GM19023 (cell line): ENCODE measurements at regions not wholly inside any gene's neighbourhood (a gene's known extent, or its start where the extent isn't known, plus 50 kb on each side); places are given as distances from the start of the nearest gene placed in this dataset.
"Not testable (repeated sequence)": the region's sequence is repeated elsewhere in the genome, so short reads cannot be mapped to it uniquely, and the experiment has no call there.

Experiments used
- ATAC-seq: cut with Tn5 transposase; IDR thresholded peaks from one replicate; pipeline ENCODE4 v1.9.1; 2021; ENCODE audit warnings: mild to moderate bottlenecking, moderate library complexity; ENCODE audit not compliant: unreplicated experiment

DNA sequence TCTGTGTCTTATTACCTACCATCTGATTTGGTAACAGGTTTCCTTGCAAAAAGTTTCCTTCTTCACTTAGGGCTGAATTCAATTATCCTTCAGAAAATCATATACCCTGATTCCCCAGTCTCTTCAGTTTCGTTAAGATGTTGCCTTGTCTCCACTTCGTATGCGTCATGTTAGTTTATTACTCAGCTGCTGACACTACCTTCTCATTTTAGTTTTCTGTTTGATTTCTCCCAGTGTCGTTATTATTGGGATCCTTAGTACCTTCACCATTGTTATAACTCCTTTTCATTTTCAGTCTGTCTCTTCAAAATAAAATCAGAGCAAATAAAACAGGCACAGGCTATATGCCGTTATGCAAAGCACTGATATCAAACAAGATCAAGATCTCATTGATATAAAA is 87.5 kb upstream of the RBPJ start:
- ATAC-seq, result no peak

DNA sequence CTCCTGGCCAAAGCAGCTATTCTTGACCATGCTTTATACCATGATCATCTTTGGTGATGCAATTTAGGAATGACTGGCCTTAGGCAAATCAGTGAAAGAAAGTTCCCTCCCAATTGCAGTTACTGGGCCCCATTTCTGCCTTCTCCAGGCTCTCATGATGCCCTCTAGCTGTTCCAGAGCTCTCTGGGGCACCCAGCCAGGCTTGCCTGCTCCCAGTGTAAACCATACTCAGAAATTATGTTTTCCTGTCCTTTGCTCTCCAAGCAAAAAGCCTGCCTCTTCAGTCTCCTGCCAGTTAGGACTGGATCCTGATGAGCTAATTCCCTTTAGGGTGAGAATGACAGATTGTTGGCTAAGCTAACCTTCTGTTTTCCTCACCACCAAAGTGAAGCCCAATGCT is 85.3 kb upstream of the RBPJ start:
- ATAC-seq, result no peak

DNA sequence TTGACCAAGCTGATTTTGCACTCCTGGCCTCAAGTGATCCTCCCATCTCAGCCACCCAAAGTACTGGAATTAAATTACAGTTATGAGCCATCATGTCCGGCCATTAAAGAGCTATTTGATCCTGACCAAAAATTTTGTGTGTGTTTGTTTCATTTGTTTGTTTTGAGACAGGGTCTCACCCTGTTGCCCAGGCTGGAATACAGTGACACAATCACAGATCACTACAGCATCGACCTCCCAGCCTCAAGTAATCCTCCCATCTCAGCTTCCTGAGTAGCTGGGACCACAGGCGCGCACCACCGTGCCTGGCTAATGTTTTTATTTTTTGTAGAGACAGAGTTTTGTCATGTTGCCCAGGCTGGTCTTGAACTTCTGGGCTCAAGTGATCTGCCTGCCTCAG is 82.9 kb upstream of the RBPJ start:
- ATAC-seq, result no peak

DNA sequence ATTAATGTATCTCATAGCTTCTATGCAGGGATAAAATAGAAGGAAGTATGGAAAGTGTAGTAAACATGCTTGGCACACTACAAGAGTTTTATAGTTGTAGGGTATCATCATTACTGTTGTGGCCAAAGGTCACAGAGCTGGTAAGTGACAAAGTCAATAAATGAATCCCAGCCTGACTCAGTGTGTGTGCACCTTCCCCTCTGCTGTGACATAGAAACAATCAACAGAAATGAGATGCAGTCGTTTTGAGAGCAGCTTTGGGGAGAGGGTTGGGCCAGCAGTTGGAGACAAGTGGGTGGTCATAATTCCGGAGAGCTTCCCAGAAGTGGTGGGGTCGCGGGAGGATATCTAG is 82.4 kb upstream of the RBPJ start:
- ATAC-seq, result no peak

DNA sequence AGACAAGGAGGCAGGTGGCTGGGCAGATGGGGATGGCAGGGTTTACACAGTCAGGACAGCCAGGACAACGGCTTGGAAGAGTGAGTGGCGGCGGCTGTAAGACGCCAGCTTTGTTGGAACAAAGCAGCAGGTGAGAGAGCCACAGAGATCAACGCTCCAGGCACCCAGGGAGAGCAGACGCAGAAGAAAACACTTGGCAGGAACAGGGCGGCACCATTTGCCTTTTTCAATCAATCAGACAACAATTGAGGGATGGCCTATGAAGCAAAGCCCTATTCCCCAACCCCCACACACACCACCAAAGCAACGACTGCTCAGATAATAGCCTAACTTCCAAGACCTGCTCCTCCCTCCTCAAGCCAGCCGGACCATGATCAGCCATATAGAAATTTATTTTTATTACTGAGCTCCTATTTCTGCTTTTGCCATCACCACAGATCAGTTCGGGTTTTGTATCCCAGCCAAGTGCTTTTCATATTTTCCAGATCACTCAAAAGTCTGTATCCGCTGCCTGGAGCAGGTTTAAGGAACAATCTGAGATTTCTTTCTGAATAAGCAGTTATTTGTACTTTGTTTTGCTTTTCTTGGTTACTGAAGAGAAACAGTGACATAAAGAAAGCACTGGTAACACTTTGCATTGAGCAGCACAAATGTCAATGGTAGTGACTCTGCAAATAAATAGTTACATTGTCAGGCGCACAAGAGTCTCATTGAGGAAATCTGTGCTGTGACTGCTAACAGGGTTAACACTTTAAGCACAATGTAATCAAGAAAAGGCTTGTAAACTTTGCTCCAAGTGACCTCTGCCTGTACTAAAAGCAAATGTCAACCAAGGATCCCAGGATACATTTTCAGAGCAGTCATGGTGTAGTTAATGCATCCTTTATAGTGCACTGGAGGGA is 81.8 kb upstream of the RBPJ start:
- ATAC-seq, result no peak

DNA sequence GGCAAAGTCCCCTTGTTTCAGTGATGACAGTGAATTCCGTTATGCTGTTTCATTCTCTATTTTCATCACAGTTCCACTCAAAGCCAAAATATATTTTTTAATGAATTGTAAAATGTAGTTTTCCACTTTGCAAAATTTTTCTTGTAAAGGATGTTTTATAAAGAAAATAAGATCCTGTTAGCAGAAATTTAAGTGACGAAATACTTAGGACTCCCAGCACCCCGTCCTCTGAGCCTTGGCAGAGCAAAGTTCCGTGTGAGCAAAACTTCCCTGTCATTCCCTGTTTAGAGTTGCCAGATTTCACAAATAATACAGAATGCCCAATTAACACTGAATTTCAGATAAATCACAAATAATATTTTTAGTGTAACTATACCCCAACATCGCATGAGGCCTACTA is 81.0 kb upstream of the RBPJ start:
- ATAC-seq, result no peak

DNA sequence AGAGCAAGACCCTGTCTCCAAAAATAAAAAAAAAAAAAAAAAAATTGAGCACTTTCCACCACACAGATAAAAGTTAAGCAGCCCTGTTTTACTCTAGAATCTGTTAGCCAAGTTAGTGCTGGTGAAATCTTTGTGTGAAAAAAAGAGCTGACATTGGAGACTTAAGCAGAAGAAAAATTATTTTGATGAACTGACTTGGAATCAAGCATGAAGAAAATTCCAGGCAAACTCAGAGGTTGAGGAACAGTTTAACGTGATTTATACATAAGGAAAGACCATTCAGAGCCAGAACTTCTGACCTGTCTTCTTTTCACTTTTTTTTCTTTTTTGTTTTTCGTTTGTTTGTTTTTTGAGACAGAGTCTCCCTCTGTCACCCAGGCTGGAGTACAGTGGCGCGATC is 79.6 kb upstream of the RBPJ start:
- no peak for ATAC-seq

DNA sequence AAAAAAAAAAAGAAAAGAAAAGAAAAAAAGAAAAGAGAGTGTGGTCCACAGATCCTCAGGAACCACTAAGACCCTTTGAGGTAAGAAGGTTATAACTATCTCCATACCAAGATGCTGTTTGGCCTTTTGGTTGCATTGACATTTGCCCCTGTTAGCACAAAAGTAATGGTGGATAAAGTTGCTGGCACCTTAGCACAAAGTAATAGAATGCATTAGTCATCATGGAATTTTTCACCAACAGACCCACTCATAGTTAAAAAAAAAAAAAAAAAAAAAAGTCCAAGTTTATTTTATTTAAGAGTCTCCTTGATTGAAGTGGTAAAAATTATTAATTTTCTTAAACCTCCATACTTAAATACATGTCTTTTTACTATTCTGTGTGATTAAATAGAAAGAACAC is 78.4 kb upstream of the RBPJ start:
- no peak for ATAC-seq

DNA sequence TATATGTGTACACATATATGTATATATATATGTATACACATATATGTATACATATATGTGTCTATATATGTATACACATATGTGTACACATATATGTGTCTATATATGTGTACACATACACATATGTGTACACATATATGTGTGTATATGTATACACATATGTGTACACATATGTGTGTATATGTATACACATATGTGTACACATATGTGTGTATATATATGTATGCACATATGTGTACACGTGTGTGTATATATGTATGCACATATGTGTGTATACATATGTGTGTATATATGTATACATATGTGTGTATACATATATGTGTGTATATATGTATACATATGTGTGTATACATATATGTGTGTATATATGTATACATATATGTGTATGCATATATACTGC is 76.7 kb upstream of the RBPJ start:
- not testable (repeated sequence) for ATAC-seq

DNA sequence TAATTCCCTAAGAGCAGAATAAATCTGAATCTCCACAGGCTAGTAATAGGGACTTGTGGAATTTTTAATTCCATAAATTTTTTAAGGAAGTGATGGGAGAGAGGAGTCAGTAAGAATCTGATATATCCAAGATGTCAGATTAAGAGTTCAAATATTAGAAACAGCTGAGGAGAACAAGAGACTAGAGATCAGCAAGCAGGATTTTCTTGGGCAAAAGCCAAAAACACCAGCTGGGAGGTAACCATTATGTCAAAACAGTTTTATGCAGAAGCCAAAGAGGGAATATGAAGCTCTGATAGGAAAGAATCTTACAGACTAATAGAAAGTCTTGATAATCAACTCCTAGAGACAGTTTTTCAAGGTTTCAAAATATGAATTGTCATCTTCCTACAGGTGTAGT is 72.2 kb upstream of the RBPJ start:
- no peak for ATAC-seq

DNA sequence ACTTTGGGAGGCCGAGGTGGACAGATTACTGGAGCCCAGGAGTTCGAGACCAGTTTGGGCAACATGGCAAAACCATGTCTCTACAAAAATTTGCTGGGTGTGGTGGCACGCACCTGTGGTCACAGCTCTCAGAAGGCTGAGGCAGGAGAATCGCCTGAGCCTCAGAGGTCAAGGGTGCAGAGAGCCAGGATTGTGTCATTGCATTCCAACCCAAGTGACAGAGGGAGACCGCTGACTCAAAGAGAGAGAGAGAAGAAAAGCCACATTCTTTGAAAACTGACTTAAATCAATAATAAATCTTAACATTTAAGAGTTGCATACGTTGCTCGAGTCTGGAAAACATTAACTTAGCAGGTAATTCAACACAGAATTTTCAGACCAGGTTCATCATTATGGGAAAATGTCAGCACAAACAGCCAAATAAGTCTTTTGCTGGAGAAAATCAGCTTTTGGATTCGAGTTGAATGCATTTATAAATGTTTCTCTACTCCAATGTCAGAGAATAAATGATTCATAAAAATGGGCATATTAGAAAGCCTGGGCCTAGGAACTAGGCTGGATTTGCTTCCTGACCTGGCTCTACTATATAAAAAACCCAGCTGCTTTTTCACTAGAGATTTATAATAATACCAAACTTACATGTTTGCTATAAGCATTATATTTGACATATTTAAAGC is 68.3 kb upstream of the RBPJ start:
- ATAC-seq, result peak; percentile 50

DNA sequence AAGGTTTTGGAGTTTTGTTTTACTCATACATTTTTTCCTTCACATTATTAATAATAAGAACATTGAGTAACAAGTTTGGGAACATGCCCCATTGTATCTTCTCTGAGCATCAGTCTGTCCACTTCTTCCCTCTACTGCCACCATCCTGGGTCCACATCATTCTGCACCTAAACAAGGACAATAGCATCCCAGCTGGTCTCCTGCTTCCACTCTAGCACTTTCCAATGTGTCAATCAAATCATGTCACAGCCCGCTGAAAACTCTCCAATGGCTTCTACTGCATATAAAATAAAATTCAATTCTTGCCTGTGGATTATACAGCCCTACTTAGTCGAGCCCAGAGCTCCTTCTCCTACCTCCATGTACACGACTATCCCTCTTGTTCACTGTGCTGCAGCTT is 66.8 kb upstream of the RBPJ start:
- ATAC-seq, result no peak

DNA sequence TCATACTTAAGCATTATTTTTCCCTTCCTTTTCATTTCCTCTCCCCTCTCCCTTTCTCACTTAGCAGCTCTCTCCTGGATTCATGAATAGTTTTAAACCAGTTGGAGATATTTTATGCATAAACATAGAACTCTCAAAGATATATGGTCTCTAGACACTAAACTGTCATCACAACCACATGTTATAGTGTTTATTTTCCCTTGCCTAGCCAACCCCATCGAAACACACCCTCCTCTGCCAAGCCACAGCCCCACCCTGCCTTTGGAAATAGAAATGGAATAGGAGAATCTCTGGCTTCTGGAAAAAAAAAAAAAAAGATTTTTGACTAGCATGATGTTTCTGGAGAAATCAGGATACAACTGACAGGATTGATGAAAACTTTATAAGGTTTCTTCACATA is 64.8 kb upstream of the RBPJ start:
- no peak for ATAC-seq

DNA sequence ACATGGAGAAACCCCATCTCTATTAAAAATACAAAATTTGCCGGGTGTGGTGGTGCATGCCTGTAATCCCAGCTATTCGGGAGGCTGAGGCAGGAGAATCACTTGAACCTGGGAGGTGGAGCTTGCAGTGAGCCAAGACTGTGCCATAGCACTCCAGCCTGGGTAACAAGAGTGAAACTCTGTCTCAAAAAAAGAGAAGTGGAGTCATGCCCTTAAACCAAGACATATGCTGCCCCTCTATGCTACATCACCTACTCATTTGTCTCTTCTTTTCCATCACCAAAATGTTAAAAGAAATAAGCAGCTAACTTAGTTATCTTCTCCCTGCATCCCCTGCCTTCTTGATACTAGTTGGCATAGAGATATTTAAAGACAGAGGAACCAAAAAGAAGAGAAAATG is 63.4 kb upstream of the RBPJ start:
- ATAC-seq, result not testable (repeated sequence)

DNA sequence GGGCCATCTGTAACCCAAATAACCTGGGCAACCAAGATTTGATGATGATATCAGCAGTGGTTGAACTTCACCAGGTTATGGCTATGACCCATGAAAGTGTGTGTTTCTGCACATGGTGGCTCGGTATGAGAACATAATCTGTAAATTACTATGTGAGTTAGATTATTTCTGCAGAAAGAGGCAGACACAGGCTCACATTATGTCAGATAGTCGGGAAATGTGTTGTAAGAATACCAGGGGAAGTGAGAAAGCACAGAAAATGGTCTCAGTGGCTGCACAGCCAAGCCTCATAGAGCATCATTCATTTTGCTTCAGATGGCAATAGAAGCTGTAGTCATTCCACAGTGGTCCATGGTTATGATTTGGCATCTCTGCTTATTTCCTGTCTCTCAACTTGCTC is 63.0 kb upstream of the RBPJ start:
- peak; percentile 58 for ATAC-seq

DNA sequence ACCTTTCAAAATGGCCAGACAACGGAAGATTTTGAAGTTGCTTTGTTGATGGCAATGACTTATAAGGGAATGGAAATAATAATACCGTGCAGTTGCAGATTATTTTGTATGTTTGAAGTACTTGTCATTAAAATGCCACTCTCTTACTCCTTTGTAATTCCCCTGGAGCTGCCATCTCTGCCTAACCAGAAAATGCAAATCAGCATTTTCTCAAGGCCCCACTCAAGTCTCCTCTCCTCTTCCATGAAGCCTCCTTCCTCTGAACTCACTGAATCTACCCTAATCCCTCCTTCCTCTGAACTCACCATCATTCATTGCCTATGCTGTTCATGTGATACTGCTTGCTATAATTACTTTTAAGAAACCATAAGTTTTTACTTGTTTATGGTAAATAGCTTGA is 60.2 kb upstream of the RBPJ start:
- ATAC-seq, result no peak

DNA sequence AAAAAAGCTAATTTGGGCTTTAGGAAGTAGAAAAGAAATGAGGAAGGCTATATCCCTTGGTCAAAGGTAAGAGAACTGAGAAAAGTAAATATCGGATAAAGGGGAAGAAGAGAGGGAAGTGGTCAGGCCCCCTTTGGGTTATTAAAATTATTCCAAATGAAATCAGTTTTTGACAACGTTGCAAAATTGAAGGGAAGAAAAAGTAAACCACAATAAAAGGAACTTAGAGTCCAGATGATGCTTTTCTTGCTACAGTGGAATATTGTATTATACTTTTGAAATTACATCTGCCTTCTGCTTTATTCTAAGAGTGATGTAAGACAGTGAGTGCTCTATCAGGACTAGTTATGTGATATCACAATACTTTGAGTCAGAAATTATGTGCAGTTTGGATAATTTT is 59.4 kb upstream of the RBPJ start:
- no peak for ATAC-seq

DNA sequence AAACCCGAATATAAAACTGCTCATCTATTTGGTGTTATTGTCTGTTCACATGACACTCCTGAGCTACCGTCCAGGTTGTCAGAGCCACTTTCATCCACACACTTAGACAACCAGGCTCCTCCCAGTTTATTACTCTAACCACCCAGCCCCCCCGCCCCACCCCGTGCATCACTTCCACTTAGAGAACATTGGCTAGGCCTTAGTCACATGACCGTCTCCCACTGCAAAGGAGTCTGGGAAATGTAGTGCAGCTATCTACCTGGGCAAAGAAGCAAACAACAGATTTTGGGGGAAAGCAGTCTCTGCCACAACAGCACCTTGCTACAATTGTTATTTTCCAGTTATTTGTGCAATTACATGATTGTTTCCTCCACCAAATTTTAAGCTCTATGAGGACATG is 57.6 kb upstream of the RBPJ start:
- no peak for ATAC-seq

DNA sequence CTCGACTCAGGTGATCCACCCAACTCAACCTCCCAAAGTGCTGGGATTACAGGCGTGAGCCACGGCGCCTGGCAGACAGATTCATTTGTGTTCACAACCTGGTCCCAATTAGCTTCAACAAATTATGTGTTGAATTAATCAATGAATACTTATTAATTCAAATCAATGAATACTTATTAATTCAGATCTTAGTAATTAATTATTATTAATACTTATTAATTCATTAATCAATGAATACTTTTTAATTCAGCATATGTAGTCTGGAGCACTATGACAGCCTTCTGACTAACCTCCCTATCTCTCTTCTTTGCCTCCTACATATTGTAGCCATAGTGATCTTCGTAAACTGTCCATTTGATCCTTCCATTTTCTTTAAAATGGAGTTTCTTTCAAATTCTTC is 56.7 kb upstream of the RBPJ start:
- ATAC-seq, result no peak

DNA sequence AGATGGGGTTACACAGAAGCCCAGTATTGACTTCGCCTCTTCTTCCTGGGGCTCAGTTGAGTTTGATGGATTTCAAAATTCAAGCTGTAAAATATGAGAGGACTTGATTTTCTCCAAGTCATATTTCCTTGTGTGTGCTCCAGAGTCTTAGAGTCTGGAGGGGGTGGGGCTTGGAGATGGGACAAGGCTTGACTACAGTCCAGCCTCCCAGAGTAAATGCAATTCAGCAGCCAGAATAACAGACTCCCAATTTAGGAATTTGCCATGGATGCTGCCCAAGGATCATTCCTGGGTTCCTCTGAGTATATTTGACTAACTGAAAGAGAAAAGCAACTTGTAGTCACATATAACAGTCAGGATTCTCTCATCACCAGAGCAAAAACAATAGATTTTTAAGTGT is 53.7 kb upstream of the RBPJ start:
- no peak for ATAC-seq

DNA sequence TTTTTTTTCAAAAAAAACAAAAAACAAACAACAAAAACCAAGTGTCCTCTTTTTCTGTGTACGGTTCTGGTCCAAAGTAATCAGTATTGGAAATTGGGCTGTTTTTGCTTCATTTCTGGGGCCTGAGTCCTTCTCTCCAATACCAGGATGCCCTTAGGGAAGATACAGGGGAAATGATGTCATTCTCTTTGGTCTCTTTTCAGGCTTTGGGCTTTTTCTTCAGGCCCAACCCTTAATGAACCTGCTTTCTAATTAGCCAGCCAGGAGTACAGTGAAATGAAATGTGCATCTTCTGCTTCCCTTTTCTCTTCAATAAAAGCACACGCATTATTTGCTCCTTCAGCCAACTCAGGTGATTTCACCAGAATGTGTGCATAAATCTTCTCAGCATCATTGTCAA is 52.6 kb upstream of the RBPJ start:
- ATAC-seq, result no peak

DNA sequence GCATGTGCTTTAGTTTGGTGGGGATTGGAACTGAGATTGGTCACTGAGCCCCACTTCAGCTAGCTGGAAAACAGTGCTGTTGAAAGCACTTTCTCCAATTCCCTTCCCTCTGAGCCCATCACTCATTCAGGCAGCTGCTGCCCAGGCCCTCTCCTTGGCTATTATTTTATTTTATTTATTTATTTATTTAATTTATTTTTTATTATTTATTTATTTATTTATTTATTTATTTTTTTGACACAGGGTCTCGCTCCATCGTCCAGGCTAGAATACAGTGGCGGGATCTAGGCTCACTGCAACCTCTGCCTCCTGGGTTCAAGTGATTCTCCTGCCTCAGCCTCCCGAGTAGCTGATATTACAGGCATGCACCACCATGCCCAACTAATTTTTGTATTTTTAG is 51.8 kb upstream of the RBPJ start:
- ATAC-seq, result no peak
